ENCODE measurements at regions not wholly inside any gene's neighbourhood (a gene's known extent, or its start where the extent isn't known, plus 50 kb on each side); places are given as distances from the start of the nearest gene placed in this dataset.

- Histone ChIP-seq H3K9me3 (no peaks in the 10 kb centered on the region), H3K4me3 (no peak overlapping the region), H3K27me3 (no peaks in the 10 kb centered on the region), H3K4me1 (no peaks in the 10 kb centered on the region), H3K36me3 (no peaks in the 10 kb centered on the region), H3K27ac (no peak overlapping the region)
- no peak for DNase-seq
- TF ChIP-seq CTCF (IDR thresholded peaks at IDR 0.05), result no peak
- TF ChIP-seq POLR2A (IDR thresholded peaks at IDR 0.05), result no peak
Measured at GRCh38 chr20:24350923-24351368, 118.5 kb upstream of the SYNDIG1 start.

- TF ChIP-seq CTCF (IDR thresholded peaks at IDR 0.05) (no peak), POLR2A (IDR thresholded peaks at IDR 0.05) (no peak)
- Histone ChIP-seq H3K27ac (no peak overlapping the region), H3K36me3 (no peaks in the 10 kb centered on the region), H3K4me1 (no peaks in the 10 kb centered on the region), H3K9me3 (no peaks in the 10 kb centered on the region), H3K4me3 (no peak overlapping the region), H3K27me3 (no peaks in the 10 kb centered on the region)
- DNase-seq, result no peak
Measured at GRCh38 chr20:24341781-24342180, 127.6 kb upstream of the SYNDIG1 start.

- no peak for DNase-seq
- Histone ChIP-seq H3K4me3 (no peak overlapping the region), H3K27ac (no peak overlapping the region), H3K36me3 (no peaks in the 10 kb centered on the region), H3K9me3 (no peaks in the 10 kb centered on the region), H3K4me1 (no peaks in the 10 kb centered on the region), H3K27me3 (no peaks in the 10 kb centered on the region)
- TF ChIP-seq CTCF (IDR thresholded peaks at IDR 0.05), result no peak
- TF ChIP-seq POLR2A (IDR thresholded peaks at IDR 0.05), result no peak
Measured at GRCh38 chr20:24340933-24341332, 128.5 kb upstream of the SYNDIG1 start.

GRCh38 chr20:24339210-24339641, 130.2 kb upstream of the SYNDIG1 start:
- no peak overlapping the region for H3K27ac ChIP-seq
- no peaks in the 10 kb centered on the region for H3K4me1 ChIP-seq
- no peaks in the 10 kb centered on the region for H3K9me3 ChIP-seq
- no peaks in the 10 kb centered on the region for H3K36me3 ChIP-seq
- DNase-seq, result no peak
- no peaks in the 10 kb centered on the region for H3K27me3 ChIP-seq
- no peak overlapping the region for H3K4me3 ChIP-seq
- TF ChIP-seq POLR2A (IDR thresholded peaks at IDR 0.05) (no peak), CTCF (IDR thresholded peaks at IDR 0.05) (no peak)

GRCh38 chr20:24337551-24337950, 131.9 kb upstream of the SYNDIG1 start:
- TF ChIP-seq CTCF (IDR thresholded peaks at IDR 0.05), result no peak
- no peak for TF ChIP-seq POLR2A (IDR thresholded peaks at IDR 0.05)
- Histone ChIP-seq H3K27ac (no peak overlapping the region), H3K4me1 (no peaks in the 10 kb centered on the region), H3K4me3 (no peak overlapping the region), H3K27me3 (no peaks in the 10 kb centered on the region), H3K36me3 (no peaks in the 10 kb centered on the region), H3K9me3 (no peaks in the 10 kb centered on the region)
- DNase-seq, result no peak

GRCh38 chr20:24337069-24337468, 132.4 kb upstream of the SYNDIG1 start:
- H3K27me3 ChIP-seq, result no peaks in the 10 kb centered on the region
- no peaks in the 10 kb centered on the region for H3K36me3 ChIP-seq
- no peak for DNase-seq
- no peaks in the 10 kb centered on the region for H3K9me3 ChIP-seq
- TF ChIP-seq CTCF (IDR thresholded peaks at IDR 0.05) (no peak), POLR2A (IDR thresholded peaks at IDR 0.05) (no peak)
- H3K27ac ChIP-seq, result no peak overlapping the region
- no peak overlapping the region for H3K4me3 ChIP-seq
- no peaks in the 10 kb centered on the region for H3K4me1 ChIP-seq

Data from Peyer's patch (tissue), 4 donors.